NCI-H446 treated with DMSO at 0.1 percent for 48 hours (cell line): ENCODE measurements at regions not wholly inside any gene's neighbourhood (a gene's known extent, or its start where the extent isn't known, plus 50 kb on each side); places are given as distances from the start of the nearest gene placed in this dataset.
"Not testable (repeated sequence)": the region's sequence is repeated elsewhere in the genome, so short reads cannot be mapped to it uniquely, and the experiment has no call there.

Experiments
- DNase-seq: peaks from one replicate; lab custom pipeline; 2025; lab: John Stamatoyannopoulos, UW

GRCh38 chr21:20151741-20152140 is 846.5 kb upstream of the NCAM2 start:
- no peak for DNase-seq

- DNase-seq: no peak
These were observed 835.0 kb upstream of the NCAM2 start for GRCh38 chr21:20163167-20163566.

DNA sequence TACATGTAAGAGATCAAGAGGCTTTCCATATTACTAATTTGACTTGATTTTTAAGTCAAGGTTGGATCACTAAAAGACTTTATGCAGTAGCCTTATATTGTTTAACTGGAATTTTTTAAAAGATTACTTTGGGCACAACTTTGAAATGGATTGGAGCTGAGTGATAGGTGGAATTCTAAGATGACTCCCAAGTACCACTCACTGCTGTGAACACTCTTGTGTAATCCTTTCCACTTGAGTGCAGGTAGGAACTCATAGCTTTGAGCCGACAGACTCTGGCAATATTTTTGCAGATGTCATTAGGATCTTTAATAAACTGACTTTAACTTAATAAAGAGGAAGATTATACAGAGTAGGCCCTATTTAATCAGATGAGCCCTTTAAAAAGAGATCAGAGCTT is 831.1 kb upstream of the NCAM2 start:
- no peak for DNase-seq

DNA sequence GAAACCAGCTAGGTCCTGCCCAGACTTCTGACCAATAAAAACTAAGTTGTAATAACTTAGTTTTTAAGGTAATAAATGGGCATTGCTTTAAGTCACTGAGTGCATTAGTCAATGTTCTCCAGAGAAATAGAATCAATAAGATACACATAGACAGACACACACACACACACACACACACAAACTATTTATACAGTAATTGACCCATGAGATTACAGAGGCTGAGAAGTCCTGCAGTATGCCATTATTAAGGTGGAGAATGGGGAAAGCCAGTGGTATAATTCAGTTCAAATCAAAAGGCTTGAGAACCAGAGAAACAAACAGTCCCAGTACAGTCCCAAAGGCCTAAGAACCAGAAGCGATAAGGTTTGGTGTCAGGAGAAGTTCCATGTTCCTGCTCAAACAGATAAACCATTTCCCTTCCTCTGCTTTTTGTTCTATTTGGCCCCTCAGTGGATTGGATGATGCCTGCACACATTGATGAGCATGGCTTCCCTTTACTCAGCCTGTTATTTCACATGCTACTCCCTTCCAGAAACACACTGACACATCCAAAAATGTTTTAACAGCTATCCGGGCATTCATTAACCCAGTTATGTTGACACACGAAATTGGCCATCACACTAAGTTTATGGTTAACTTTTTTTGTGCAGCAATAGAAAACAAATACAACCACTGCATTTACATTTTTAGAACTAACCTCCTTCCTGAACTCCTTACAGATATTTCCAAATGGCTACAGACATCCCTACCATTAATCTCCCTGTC is 828.2 kb upstream of the NCAM2 start:
- DNase-seq: no peak

- no peak for DNase-seq
These were observed 812.0 kb upstream of the NCAM2 start for GRCh38 chr21:20186186-20186585.

GRCh38 chr21:20187028-20187427 is 811.2 kb upstream of the NCAM2 start:
- DNase-seq: no peak

- DNase-seq: not testable (repeated sequence)
These were observed 796.9 kb upstream of the NCAM2 start for GRCh38 chr21:20201323-20201722.

GRCh38 chr21:20207335-20207734 is 790.9 kb upstream of the NCAM2 start:
- DNase-seq: no peak

- no peak for DNase-seq
These were observed 782.2 kb upstream of the NCAM2 start for GRCh38 chr21:20215959-20216358.

- no peak for DNase-seq
These were observed 777.6 kb upstream of the NCAM2 start for GRCh38 chr21:20220586-20220985.

GRCh38 chr21:20221981-20222380 is 776.2 kb upstream of the NCAM2 start:
- not testable (repeated sequence) for DNase-seq

GRCh38 chr21:20236649-20237048 is 761.6 kb upstream of the NCAM2 start:
- DNase-seq: not testable (repeated sequence)

DNA sequence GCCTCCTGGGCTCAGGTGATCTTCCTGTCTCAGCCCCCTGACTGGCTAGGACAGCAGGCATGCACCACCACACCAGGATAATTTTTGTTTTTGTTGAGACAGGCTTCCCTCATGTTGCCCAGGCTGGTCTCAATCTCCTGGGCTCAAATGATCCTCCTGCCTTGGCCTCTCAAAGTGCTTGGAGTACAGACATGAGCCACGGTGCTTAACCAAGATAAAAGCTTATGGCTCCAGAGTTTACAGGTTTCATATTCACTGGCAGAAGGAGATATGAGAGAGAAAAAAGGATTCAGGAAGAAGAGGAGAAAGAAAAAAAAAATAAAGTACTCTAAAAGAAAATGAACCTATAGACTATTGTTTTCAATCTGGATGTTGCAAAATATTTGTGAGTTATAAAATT is 748.8 kb upstream of the NCAM2 start:
- no peak for DNase-seq

- no peak for DNase-seq
These were observed 747.9 kb upstream of the NCAM2 start for GRCh38 chr21:20250337-20250736.

- DNase-seq: no peak
These were observed 744.9 kb upstream of the NCAM2 start for GRCh38 chr21:20253261-20253660.

DNA sequence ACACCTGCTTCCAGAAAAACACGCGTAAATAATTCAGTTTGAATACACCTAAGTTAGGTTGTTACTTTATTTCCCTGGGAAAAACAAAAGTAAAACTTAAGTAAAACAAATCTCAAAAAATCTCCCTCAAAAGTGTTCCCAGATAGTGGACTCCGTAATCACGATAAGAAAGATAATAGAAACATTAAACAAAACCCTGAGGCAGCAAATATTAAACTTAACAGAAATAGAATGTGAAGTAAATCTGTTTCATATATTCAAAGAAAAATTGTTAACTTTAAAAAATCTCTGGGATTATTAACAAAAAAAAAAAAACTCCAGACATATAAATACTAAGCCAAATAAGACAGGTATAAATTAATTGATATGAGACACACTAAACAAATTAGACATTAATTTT is 743.2 kb upstream of the NCAM2 start:
- DNase-seq: no peak

GRCh38 chr21:20257052-20257740 is 741.0 kb upstream of the NCAM2 start:
- no peak for DNase-seq

DNA sequence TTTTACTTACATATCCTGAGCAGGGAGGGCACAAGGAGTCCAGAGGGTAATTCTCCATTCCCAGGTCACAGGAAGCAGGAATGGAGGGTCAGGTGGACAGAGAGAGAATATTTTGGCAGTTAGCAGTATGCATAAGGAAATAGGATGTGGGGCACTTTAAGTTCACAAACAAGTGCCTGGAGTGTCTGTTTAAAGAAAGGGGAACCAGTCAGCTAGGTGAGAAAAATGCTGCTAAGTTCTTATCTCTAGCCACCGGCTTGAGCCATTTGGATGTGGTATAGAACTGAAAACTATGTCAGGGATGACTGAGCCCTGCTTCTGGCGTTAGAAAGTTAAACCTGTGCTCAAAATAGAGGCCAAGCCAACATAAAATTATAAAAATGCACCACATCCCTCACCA is 739.7 kb upstream of the NCAM2 start:
- no peak for DNase-seq

DNA sequence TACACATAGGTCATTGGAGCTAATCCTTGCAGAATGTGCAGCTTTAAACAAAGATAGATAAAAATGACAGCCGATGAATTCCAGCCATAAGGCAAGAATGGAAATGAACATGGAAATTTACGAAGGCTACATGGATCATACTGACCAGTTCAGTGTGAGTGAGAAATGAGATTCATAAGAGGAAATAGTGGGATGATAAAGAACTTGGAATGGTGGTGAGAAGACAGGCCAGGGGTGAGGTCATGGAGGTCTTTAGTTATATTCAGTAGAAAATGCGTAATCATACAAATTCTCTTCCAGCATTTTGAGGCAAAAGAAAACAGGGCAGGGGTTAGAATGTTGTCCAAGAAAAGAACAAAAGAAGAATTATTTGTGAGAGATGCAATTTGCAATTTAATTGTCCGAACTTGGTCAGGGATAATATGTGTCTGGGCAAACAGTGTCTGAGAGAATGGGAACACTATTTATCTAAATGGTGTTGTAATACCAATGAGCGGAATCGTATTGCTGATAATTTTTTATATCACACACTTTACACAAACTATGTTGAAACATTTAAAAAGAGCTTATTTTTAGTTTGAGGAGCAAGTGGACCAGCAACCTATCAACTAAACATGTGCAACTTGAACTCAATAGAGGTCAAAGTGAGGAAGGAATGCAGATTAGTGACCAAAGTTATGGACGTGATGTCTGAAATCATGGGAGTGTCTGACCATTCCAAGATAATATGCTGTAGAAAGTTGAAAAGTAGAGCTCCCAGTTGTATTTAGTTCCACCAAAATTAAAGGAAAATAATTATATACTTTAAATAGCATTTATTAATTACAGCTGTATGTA is 739.0 kb upstream of the NCAM2 start:
- DNase-seq: no peak

- DNase-seq: no peak
These were observed 738.1 kb upstream of the NCAM2 start for GRCh38 chr21:20260124-20260523.

DNA sequence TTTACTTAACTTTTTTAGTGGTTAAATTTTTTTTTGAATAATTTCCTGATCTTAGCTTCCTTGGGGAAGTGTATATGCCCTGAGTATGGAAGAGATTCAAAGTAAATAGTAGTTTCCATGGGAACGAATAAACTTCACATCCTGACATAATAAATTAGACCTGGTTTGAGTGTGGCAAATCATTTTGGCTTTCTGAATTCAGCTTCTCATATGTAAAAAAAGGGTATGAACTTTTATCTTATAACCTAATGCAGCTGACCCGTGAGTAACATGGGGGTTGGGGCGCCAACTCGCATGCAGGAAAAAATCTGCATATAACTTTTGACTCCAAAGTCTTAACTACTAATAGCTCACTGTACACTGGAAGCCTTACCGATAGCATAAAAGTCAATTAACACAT is 736.8 kb upstream of the NCAM2 start:
- DNase-seq: peak; percentile 5

- no peak for DNase-seq
These were observed 732.3 kb upstream of the NCAM2 start for GRCh38 chr21:20265707-20266440.
